ENCODE measurements at regions not wholly inside any gene's neighbourhood (a gene's known extent, or its start where the extent isn't known, plus 50 kb on each side); places are given as distances from the start of the nearest gene placed in this dataset.

GRCh38 chr2:149901231-149901859 is 313.8 kb upstream of the MMADHC start:
- H3K27me3 ChIP-seq = no peaks in the 10 kb centered on the region
- no peak for DNase-seq (ENCODE audit: low spot score in 2 of 2)
- intact Hi-C loops (cut with DNase I) = no loop called here
- no peaks in the 10 kb centered on the region for H3K36me3 ChIP-seq
- H3K4me1 ChIP-seq = no peaks in the 10 kb centered on the region
- no peak overlapping the region for H3K4me3 ChIP-seq
- TF ChIP-seq, protein P1, sequence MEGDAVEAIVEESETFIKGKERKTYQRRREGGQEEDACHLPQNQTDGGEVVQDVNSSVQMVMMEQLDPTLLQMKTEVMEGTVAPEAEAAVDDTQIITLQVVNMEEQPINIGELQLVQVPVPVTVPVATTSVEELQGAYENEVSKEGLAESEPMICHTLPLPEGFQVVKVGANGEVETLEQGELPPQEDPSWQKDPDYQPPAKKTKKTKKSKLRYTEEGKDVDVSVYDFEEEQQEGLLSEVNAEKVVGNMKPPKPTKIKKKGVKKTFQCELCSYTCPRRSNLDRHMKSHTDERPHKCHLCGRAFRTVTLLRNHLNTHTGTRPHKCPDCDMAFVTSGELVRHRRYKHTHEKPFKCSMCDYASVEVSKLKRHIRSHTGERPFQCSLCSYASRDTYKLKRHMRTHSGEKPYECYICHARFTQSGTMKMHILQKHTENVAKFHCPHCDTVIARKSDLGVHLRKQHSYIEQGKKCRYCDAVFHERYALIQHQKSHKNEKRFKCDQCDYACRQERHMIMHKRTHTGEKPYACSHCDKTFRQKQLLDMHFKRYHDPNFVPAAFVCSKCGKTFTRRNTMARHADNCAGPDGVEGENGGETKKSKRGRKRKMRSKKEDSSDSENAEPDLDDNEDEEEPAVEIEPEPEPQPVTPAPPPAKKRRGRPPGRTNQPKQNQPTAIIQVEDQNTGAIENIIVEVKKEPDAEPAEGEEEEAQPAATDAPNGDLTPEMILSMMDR (IDR thresholded peaks at IDR 0.05) = no peak
- H3K27ac ChIP-seq = no peak overlapping the region
- H3K9me3 ChIP-seq = no peaks in the 10 kb centered on the region

DNA sequence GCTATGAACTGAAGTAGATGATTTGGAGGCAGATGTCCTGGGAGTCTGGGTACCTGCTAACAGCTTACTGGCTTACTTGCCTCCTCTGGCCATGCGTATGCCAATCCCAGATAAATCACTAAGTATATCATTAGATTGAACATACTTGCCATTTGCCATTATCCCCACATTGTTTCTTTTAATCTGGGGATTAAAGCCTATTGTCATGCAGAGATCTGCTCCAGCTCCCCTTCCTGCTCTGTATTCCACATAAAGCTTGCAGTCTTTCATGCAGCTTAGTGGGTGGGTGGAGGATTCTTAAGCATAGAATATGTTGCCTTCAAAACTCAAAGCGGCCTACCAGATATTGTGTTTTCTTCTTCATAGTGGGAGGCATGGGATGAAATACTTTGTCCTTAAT is 311.8 kb upstream of the MMADHC start:
- no peak overlapping the region for H3K4me3 ChIP-seq
- no peaks in the 10 kb centered on the region for H3K4me1 ChIP-seq
- intact Hi-C loops (cut with DNase I) = no loop called here
- no peaks in the 10 kb centered on the region for H3K36me3 ChIP-seq
- H3K9me3 ChIP-seq = no peaks in the 10 kb centered on the region
- no peaks in the 10 kb centered on the region for H3K27me3 ChIP-seq
- H3K27ac ChIP-seq = no peak overlapping the region
- DNase-seq (ENCODE audit: low spot score in 2 of 2) = no peak
- TF ChIP-seq, protein P1 (IDR thresholded peaks at IDR 0.05) = no peak

GRCh38 chr2:149894760-149895159 is 307.2 kb upstream of the MMADHC start:
- H3K27ac ChIP-seq = no peak overlapping the region
- H3K27me3 ChIP-seq = no peaks in the 10 kb centered on the region
- intact Hi-C loops (cut with DNase I) = no loop called here
- H3K9me3 ChIP-seq = no peaks in the 10 kb centered on the region
- no peaks in the 10 kb centered on the region for H3K4me1 ChIP-seq
- no peak overlapping the region for H3K4me3 ChIP-seq
- no peak for DNase-seq (ENCODE audit: low spot score in 2 of 2)
- TF ChIP-seq, protein P1 (IDR thresholded peaks at IDR 0.05) = no peak
- no peaks in the 10 kb centered on the region for H3K36me3 ChIP-seq

DNA sequence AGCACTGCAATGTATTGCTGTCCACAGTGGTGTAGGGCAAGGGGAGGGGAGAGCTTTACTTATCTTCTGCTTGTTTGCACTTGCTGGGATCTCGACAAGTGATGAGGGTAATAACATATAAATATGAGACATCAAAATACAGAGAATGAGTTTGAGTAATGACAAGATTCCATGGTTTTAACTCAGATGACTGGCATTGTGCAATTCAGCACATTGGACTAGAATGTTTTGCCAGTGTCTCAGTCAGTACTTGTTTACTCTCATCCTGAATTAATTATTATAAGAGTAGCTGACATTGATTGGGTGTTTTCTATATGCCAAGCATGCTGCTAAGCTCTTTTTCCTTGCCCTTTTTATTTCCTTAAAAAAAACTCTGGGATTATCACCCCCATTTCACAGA is 306.7 kb upstream of the MMADHC start:
- no peak for DNase-seq (ENCODE audit: low spot score in 2 of 2)
- H3K27me3 ChIP-seq = no peaks in the 10 kb centered on the region
- H3K4me1 ChIP-seq = no peaks in the 10 kb centered on the region
- intact Hi-C loops (cut with DNase I) = no loop called here
- no peaks in the 10 kb centered on the region for H3K9me3 ChIP-seq
- H3K27ac ChIP-seq = no peak overlapping the region
- H3K4me3 ChIP-seq = no peak overlapping the region
- TF ChIP-seq, protein P1 (IDR thresholded peaks at IDR 0.05) = no peak
- no peaks in the 10 kb centered on the region for H3K36me3 ChIP-seq

GRCh38 chr2:149892563-149892962 is 305.0 kb upstream of the MMADHC start:
- TF ChIP-seq, protein P1 (IDR thresholded peaks at IDR 0.05) = no peak
- Histone ChIP-seq H3K27ac (no peak overlapping the region), H3K4me1 (no peaks in the 10 kb centered on the region), H3K36me3 (no peaks in the 10 kb centered on the region), H3K9me3 (no peaks in the 10 kb centered on the region), H3K27me3 (no peaks in the 10 kb centered on the region), H3K4me3 (no peak overlapping the region)
- intact Hi-C loops (cut with DNase I) = no loop called here
- DNase-seq (ENCODE audit: low spot score in 2 of 2) = no peak

DNA sequence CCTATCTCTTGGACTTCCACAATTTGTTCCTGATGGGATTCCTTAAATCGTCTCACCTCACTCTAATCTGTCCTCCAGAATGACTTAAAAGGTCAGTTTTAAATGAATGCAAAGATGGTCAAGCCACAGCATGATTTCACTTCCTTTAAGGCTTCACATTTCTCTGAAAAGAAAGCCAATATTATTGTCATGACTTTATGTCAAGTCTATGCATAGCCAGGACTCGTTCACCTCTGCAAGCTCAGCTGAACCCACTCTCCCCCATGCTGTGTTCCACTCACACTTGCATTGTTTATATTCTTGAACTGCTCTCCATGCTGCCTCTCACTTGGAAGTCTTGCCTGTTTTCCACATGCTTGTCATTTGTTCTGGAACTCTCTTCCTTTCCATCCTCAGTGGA is 298.4 kb upstream of the MMADHC start:
- H3K4me3 ChIP-seq = no peak overlapping the region
- no peak overlapping the region for H3K27ac ChIP-seq
- H3K9me3 ChIP-seq = no peaks in the 10 kb centered on the region
- DNase-seq (ENCODE audit: low spot score in 2 of 2) = no peak
- H3K36me3 ChIP-seq = no peaks in the 10 kb centered on the region
- intact Hi-C loops (cut with DNase I) = no loop called here
- no peaks in the 10 kb centered on the region for H3K4me1 ChIP-seq
- no peaks in the 10 kb centered on the region for H3K27me3 ChIP-seq
- TF ChIP-seq, protein P1 (IDR thresholded peaks at IDR 0.05) = no peak
